Neuronal stem cell (in vitro differentiated cells): ENCODE measurements at regions not wholly inside any gene's neighbourhood (a gene's known extent, or its start where the extent isn't known, plus 50 kb on each side); places are given as distances from the start of the nearest gene placed in this dataset.
"Not testable (repeated sequence)": the region's sequence is repeated elsewhere in the genome, so short reads cannot be mapped to it uniquely, and the experiment has no call there.

Source experiments
- DNase-seq: peaks from one replicate; pipeline ENCODE4 v3.0.0-alpha.2; 2013; ENCODE audit warnings: low spot score
- H2AFZ ChIP-seq: one replicate; pipeline ENCODE4 v1.6.1; 2013; ENCODE audit warnings: mild to moderate bottlenecking, low read length, inconsistent platforms
- H2AK5ac ChIP-seq: 2 replicates; pipeline ENCODE4 v1.6.1; 2013; ENCODE audit warnings: low read depth, mild to moderate bottlenecking, inconsistent platforms, low read length, moderate library complexity, mixed read lengths
- H2BK120ac ChIP-seq: 2 replicates; pipeline ENCODE4 v1.6.1; 2013; ENCODE audit warnings: low read depth, mild to moderate bottlenecking, inconsistent platforms, low read length, moderate library complexity, mixed read lengths
- H2BK12ac ChIP-seq: one replicate; pipeline ENCODE4 v1.6.1; 2013; ENCODE audit warnings: low read length, inconsistent platforms
- H2BK15ac ChIP-seq: 2 replicates; pipeline ENCODE4 v1.6.1; 2013; ENCODE audit warnings: mild to moderate bottlenecking, low read length, inconsistent platforms, mixed read lengths
- H2BK5ac ChIP-seq: one replicate; pipeline ENCODE4 v1.6.1; 2013; ENCODE audit warnings: inconsistent platforms, mild to moderate bottlenecking, low read length, moderate library complexity
- H3K14ac ChIP-seq: one replicate; pipeline ENCODE4 v1.6.1; 2013; ENCODE audit warnings: low read length, inconsistent platforms
- H3K18ac ChIP-seq: 2 replicates; pipeline ENCODE4 v1.6.1; 2013; ENCODE audit warnings: low read length, inconsistent platforms
- H3K23ac ChIP-seq: 2 replicates; pipeline ENCODE4 v1.6.1; 2013; ENCODE audit warnings: low read depth, mild to moderate bottlenecking, mixed read lengths, low read length, inconsistent platforms; ENCODE audit not compliant: poor library complexity
- H3K27ac ChIP-seq: replicated peaks from 3 replicates; pipeline ENCODE4 v1.5.1; 2013; ENCODE audit warnings: low read length, inconsistent platforms
- H3K27me3 ChIP-seq, 3 experiments: 2 replicates each; pipeline ENCODE4 v1.6.1; 2013; ENCODE audit warnings: low read length in 3 of 3, mild to moderate bottlenecking in 2 of 3, inconsistent platforms in 1 of 3, low read depth in 1 of 3, mixed read lengths in 1 of 3, moderate library complexity in 1 of 3; ENCODE audit not compliant: control insufficient read depth in 3 of 3, insufficient read depth in 3 of 3
- H3K36me3 ChIP-seq, 2 donors: replicated peaks in 1 of 2; 2 replicates each; pipeline ENCODE4 v1.6.1; 2013; ENCODE audit warnings: low read length in 2 of 2; ENCODE audit not compliant: control insufficient read depth in 2 of 2, insufficient read depth in 2 of 2
- H3K4ac ChIP-seq: 2 replicates; pipeline ENCODE4 v1.6.1; 2013; ENCODE audit warnings: inconsistent platforms, mild to moderate bottlenecking, low read length, moderate library complexity
- H3K4me1 ChIP-seq, 2 donors: 1 replicate in 1 of 2; 2 replicates in 1 of 2; pipeline ENCODE4 v1.6.1; 2013; ENCODE audit warnings: low read length in 2 of 2, low read depth in 1 of 2; ENCODE audit not compliant: control insufficient read depth in 2 of 2, insufficient read depth in 1 of 2
- H3K4me2 ChIP-seq: one replicate; pipeline ENCODE4 v1.6.1; 2013; ENCODE audit warnings: mild to moderate bottlenecking, low read length, inconsistent platforms; ENCODE audit not compliant: insufficient read depth, poor library complexity, severe bottlenecking
- H3K4me3 ChIP-seq, 2 donors: 2 replicates each; pipeline ENCODE4 v1.5.1; 2013; ENCODE audit warnings: low read length in 2 of 2, mild to moderate bottlenecking in 2 of 2, inconsistent platforms in 1 of 2, moderate library complexity in 1 of 2
- H3K79me1 ChIP-seq: one replicate; pipeline ENCODE4 v1.6.1; 2013; ENCODE audit warnings: low read depth, mild to moderate bottlenecking, inconsistent platforms, low read length, moderate library complexity
- H3K9ac ChIP-seq: one replicate; pipeline ENCODE4 v1.6.1; 2013; ENCODE audit warnings: mild to moderate bottlenecking, low read depth, low read length, inconsistent platforms; ENCODE audit not compliant: poor library complexity
- H3K9me3 ChIP-seq, 2 donors: replicated peaks in 1 of 2; 2 replicates each; pipeline versions ENCODE3 to v1.6.1; 2013; ENCODE audit warnings: low read length in 2 of 2, mild to moderate bottlenecking in 2 of 2, inconsistent platforms in 1 of 2, low read depth in 1 of 2, mixed read lengths in 1 of 2, moderate library complexity in 1 of 2; ENCODE audit not compliant: control insufficient read depth in 2 of 2, insufficient read depth in 1 of 2
- H4K8ac ChIP-seq: one replicate; pipeline ENCODE4 v1.6.1; 2013; ENCODE audit warnings: low read depth, mild to moderate bottlenecking, inconsistent platforms, low read length, moderate library complexity
- H4K91ac ChIP-seq: one replicate; pipeline ENCODE4 v1.6.1; 2013; ENCODE audit warnings: low read length, low read depth, mild to moderate bottlenecking, inconsistent platforms; ENCODE audit not compliant: poor library complexity
- WGBS, 2 donors: extraction: QIAGEN DNeasy Blood & Tissue Kit; methylation state at CpG; one replicate each; pipeline ENCODE4 v1.1.7; 2013; ENCODE audit warnings: missing lambda C conversion rate in 2 of 2, mixed read lengths in 1 of 2; ENCODE audit not compliant: insufficient read length in 2 of 2, insufficient replicate concordance in 1 of 2; ENCODE audit errors: extremely low coverage in 2 of 2; 5-methylcytosine and 5-hydroxymethylcytosine counted together

DNA sequence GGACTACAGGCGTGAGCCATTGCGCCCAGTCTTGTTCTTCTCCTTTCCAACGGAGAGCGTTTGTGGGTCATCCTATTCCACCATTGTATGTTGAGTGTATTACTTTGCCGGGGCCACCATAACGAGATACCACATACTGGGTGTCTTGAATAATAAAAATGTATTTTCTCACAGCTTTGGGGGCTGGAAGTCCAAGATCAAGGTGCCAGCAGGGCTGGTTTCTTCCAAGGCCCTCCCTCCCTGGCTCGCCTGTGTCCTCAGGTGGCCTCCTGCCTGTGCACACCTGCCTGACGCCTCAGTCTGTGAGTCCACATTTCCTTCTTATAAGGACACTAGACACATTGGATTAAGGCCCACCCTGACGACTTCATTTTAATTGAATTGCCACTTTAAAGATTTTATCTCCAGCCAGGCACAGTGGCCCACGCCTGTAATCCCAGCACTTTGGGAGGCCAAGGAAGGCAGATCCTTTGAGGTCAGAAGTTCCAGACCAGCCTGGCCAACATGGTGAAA is 175.1 kb downstream of the C9orf50 start:
- H3K14ac ChIP-seq = no peak overlapping the region
- H3K4me2 ChIP-seq = no peak overlapping the region
- no peak overlapping the region for H2BK5ac ChIP-seq
- H3K23ac ChIP-seq = no peak overlapping the region
- H2BK12ac ChIP-seq = no peak overlapping the region
- peaks cover 0 to 2% of the 10 kb centered on the region in 2 donors for H3K9me3 ChIP-seq
- no peak overlapping the region for H2BK120ac ChIP-seq
- H2AFZ ChIP-seq = no peak overlapping the region
- peaks cover 10 to 20% of the 10 kb centered on the region in 2 donors for H3K4me1 ChIP-seq
- WGBS, 2 donors = no CpG with 5 or more reads among the region's 10 CpGs
- DNase-seq = no peak
- H2BK15ac ChIP-seq = peak overlapping the region; percentile 74
- no peak overlapping the region for H3K4ac ChIP-seq
- no peak overlapping the region for H2AK5ac ChIP-seq
- no peak overlapping the region for H3K9ac ChIP-seq
- no peak overlapping the region for H3K27ac ChIP-seq
- no peak overlapping the region for H3K18ac ChIP-seq
- H3K79me1 ChIP-seq = no peaks in the 10 kb centered on the region
- no peaks in the 10 kb centered on the region for H3K36me3 ChIP-seq
- no peaks in the 10 kb centered on the region for H3K27me3 ChIP-seq
- no peak overlapping the region for H4K91ac ChIP-seq
- no peak overlapping the region for H4K8ac ChIP-seq
- no peak overlapping the region for H3K4me3 ChIP-seq

DNA sequence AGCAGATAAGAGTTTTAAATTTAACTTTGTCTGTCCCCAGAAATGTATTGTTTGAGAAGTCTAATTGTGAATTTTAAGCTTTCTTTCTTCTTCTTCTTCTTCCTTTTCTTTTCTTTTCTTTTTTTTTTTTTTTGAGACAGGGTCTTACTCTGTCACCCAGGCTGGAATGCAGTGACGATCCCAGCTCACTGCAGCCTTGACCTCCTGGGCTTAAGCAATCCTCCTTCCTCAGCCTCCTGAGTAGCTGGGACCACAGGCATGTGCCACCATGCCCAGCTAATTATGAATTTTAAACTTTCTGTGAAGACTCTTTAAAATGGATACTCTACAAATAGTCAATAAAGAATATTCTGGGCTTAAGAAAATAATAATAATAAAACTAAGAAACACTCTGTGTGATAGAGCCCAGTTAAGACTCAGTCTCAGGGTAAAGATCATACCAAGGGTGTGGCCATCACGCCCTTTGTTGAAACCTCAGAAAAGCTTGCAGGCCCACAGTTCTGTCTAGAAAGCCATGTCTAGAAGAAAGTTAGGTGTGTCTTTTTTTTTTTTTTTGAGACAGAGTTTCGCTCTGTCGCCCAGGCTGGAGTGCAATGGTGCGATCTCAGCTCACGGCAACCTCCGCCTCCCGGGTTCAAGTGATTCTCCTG is 177.3 kb downstream of the C9orf50 start:
- not testable (repeated sequence) for H3K23ac ChIP-seq, H3K27me3 ChIP-seq, H3K27ac ChIP-seq, H2BK15ac ChIP-seq, H3K36me3 ChIP-seq, H3K9me3 ChIP-seq, H3K79me1 ChIP-seq, H3K14ac ChIP-seq, H4K91ac ChIP-seq, DNase-seq, H3K4me2 ChIP-seq, H3K18ac ChIP-seq, H3K9ac ChIP-seq, H3K4ac ChIP-seq, H2BK120ac ChIP-seq, H4K8ac ChIP-seq, H3K4me3 ChIP-seq, H2AFZ ChIP-seq, H2BK5ac ChIP-seq, H2BK12ac ChIP-seq, H2AK5ac ChIP-seq
- no CpG with 5 or more reads among the region's 8 CpGs for WGBS, 2 donors
- peaks cover 7 to 19% of the 10 kb centered on the region in 2 donors for H3K4me1 ChIP-seq

GRCh38 chr9:129442803-129443511 is 177.9 kb downstream of the C9orf50 start:
- H3K9ac ChIP-seq = no peak overlapping the region
- H4K8ac ChIP-seq = no peak overlapping the region
- peaks cover 13 to 24% of the 10 kb centered on the region in 2 donors for H3K4me1 ChIP-seq
- H3K4ac ChIP-seq = no peak overlapping the region
- DNase-seq = no peak
- H2BK5ac ChIP-seq = no peak overlapping the region
- no peak overlapping the region for H3K4me3 ChIP-seq
- H2BK120ac ChIP-seq = no peak overlapping the region
- no peak overlapping the region for H3K4me2 ChIP-seq
- H2AK5ac ChIP-seq = peak overlapping the region; percentile 27
- H3K79me1 ChIP-seq = no peaks in the 10 kb centered on the region
- peaks cover 0 to 14% (median 3%) of the 10 kb centered on the region in 3 experiments for H3K27me3 ChIP-seq
- no peak overlapping the region for H3K27ac ChIP-seq
- H3K9me3 ChIP-seq = peaks cover 0 to 5% of the 10 kb centered on the region in 2 donors
- no peak overlapping the region for H3K14ac ChIP-seq
- no peak overlapping the region for H4K91ac ChIP-seq
- peak overlapping the region; percentile 2 for H3K23ac ChIP-seq
- peak overlapping the region; percentile 8 for H2BK15ac ChIP-seq
- no peak overlapping the region for H2AFZ ChIP-seq
- WGBS, 2 donors = no CpG with 5 or more reads among the region's 13 CpGs
- no peak overlapping the region for H2BK12ac ChIP-seq
- peak overlapping the region; percentile 84 for H3K18ac ChIP-seq
- H3K36me3 ChIP-seq = no peaks in the 10 kb centered on the region

- no CpG with 5 or more reads among the region's 7 CpGs for WGBS, 2 donors
- H3K27me3 ChIP-seq = peaks cover 0 to 25% (median 7%) of the 10 kb centered on the region in 3 experiments
- H2BK15ac ChIP-seq = no peak overlapping the region
- no peak overlapping the region for H2BK12ac ChIP-seq
- no peak overlapping the region for H2AFZ ChIP-seq
- no peak overlapping the region for H3K14ac ChIP-seq
- no peak for DNase-seq
- H3K9ac ChIP-seq = no peak overlapping the region
- no peak overlapping the region for H3K4me2 ChIP-seq
- no peak overlapping the region for H2BK120ac ChIP-seq
- no peak overlapping the region for H3K23ac ChIP-seq
- H2BK5ac ChIP-seq = no peak overlapping the region
- no peaks in the 10 kb centered on the region for H3K79me1 ChIP-seq
- no peak overlapping the region for H3K27ac ChIP-seq
- no peaks in the 10 kb centered on the region for H3K36me3 ChIP-seq
- no peak overlapping the region for H4K8ac ChIP-seq
- H3K4ac ChIP-seq = no peak overlapping the region
- no peak overlapping the region for H3K18ac ChIP-seq
- no peak overlapping the region for H3K4me3 ChIP-seq
- no peak overlapping the region for H4K91ac ChIP-seq
- H3K9me3 ChIP-seq = peaks cover 0 to 5% of the 10 kb centered on the region in 2 donors
- H2AK5ac ChIP-seq = peak overlapping the region; percentile 64
- H3K4me1 ChIP-seq = peaks cover 14 to 22% of the 10 kb centered on the region in 2 donors
Measured at GRCh38 chr9:129441852-129442251, 179.0 kb downstream of the C9orf50 start.
